HG03520 (cell line): ENCODE measurements at regions not wholly inside any gene's neighbourhood (a gene's known extent, or its start where the extent isn't known, plus 50 kb on each side); places are given as distances from the start of the nearest gene placed in this dataset.
"Not testable (repeated sequence)": the region's sequence is repeated elsewhere in the genome, so short reads cannot be mapped to it uniquely, and the experiment has no call there.

Source experiments
- ATAC-seq: cut with Tn5 transposase; IDR thresholded peaks from one replicate; pipeline ENCODE4 v1.9.1; 2021; ENCODE audit warnings: mild to moderate bottlenecking, moderate library complexity; ENCODE audit not compliant: unreplicated experiment

- ATAC-seq = no peak
Observed at GRCh38 chr21:35298757-35299156, 249.7 kb upstream of the RUNX1 start.

- no peak for ATAC-seq
Observed at GRCh38 chr21:35297665-35298064, 248.6 kb upstream of the RUNX1 start.

GRCh38 chr21:35294231-35294898, 245.3 kb upstream of the RUNX1 start:
- ATAC-seq = no peak

GRCh38 chr21:35291973-35292627, 243.0 kb upstream of the RUNX1 start:
- ATAC-seq = no peak

DNA sequence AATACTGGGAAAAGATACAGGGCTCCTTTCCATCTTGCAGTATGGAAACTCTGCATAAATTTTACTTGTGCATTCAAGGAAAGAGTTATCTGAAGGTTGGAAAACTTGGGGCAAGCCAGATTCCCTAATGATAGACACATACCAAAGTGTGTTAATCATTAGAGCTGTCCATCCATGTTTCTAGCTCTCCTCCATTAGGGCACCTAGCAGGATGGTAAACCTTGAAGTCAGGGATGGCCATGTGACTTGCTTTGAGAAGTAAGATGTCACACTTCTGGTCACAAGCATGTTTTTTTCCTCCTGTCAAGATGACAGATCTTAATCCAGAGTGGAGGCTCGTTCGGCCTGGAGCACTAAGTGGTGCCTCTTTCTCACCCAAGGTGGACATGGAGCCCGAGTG, 241.9 kb upstream of the RUNX1 start:
- no peak for ATAC-seq

DNA sequence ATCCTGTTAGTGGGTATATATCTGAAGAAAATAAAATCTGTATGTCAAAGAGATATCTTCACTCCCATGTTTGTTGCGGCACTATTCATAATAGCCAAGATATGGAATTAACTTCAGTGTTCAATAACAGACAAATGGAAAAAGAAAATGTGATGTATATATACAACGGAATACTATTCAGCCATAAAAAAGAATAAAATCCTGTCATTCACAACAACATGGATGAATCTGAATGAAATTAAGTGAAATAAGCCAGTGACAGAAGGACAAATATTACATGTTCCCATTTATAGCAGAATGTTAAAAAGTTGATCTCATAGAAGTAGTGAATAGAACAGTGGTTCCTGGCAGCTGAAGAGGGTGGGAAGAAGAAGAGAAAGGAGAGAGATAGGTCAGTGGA, 239.1 kb upstream of the RUNX1 start:
- ATAC-seq = no peak

- no peak for ATAC-seq
Observed at GRCh38 chr21:35284199-35284598, 235.1 kb upstream of the RUNX1 start.

GRCh38 chr21:35282944-35283343, 233.8 kb upstream of the RUNX1 start:
- no peak for ATAC-seq

GRCh38 chr21:35281956-35282355, 232.9 kb upstream of the RUNX1 start:
- ATAC-seq = no peak

DNA sequence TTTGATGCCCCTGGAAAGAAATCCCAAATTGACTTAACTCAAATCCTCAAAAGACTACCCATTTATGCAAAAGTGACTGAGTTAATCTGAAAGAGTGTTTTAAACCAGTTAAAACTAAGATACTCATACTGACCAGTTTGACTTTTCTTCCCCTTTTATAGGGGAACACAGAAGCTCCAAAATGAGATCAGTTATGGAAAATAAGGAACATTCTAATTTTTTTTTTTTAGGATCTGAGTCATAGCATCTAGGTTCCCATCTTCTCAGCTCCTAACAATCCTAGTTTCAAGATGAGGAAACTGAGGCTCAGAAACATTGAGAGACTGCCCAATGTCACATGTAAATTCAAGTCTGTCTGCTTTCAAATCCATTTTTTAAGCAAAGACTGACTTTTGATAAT, 231.1 kb upstream of the RUNX1 start:
- ATAC-seq = no peak

- no peak for ATAC-seq
Observed at GRCh38 chr21:35275776-35276175, 226.7 kb upstream of the RUNX1 start.

GRCh38 chr21:35274923-35275322, 225.8 kb upstream of the RUNX1 start:
- ATAC-seq = no peak

- no peak for ATAC-seq
Observed at GRCh38 chr21:35274090-35274489, 225.0 kb upstream of the RUNX1 start.

DNA sequence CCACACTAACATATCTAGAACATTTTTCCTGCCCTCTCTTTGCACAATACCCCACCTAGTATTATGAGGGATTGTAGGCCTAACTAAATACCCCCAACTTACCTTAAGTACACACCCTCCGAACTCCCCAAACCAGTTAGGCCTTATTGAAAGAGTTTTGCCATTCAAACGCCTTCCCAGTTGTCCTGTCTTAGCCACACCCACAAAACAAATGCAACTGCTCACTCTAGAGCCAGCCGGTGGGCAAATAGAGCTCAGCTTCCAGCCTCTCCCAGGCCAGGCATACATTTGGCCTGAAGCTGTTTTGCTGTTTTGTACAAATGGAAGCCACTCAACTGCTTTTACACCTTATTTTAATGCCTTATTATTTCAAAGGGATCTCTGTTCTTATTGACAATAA, 224.2 kb upstream of the RUNX1 start:
- ATAC-seq = no peak

GRCh38 chr21:35271344-35272118, 222.4 kb upstream of the RUNX1 start:
- ATAC-seq = not testable (repeated sequence)

- ATAC-seq = no peak
Observed at GRCh38 chr21:35268817-35269216, 219.7 kb upstream of the RUNX1 start.

- ATAC-seq = no peak
Observed at GRCh38 chr21:35268261-35268660, 219.2 kb upstream of the RUNX1 start.

DNA sequence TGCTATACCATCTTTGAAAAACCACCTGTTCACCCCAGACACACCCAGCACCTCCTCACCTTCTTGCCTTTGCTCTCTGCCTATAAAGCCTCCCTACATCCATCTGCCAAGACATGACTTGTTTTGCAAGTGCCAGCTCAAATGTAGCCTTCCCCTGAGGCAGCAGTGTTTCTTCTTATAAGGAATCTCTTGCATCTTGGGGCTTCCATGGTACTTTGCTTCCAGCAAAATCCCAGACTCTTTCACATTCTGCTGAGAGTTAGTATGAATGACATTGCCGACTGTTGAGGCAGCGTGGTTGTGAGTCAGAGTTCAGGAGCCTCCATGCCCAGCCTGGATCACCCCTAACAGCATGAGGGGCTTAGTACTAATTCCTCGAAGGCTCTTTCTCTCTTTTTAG, 217.4 kb upstream of the RUNX1 start:
- ATAC-seq = no peak

GRCh38 chr21:35265170-35265877, 216.2 kb upstream of the RUNX1 start:
- ATAC-seq = no peak

DNA sequence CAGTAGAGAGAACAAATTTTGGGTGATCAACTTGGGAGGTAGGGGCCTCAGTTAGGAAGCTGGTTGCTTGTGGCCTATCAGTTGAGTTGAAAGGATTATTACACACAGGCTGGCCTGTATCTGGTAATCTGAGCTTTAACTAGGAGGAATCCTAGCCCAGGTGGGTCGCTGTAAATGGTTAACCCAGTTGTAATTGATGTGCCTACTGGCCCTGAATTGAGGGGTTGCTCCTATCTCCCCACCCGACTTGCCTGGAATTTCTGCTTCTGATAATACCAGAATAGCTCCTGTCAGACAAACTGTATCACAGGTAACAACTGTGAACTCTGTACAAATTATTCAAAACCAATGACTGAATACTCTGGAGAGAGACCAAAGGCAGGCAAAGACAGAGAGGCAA, 210.4 kb upstream of the RUNX1 start:
- ATAC-seq = no peak

DNA sequence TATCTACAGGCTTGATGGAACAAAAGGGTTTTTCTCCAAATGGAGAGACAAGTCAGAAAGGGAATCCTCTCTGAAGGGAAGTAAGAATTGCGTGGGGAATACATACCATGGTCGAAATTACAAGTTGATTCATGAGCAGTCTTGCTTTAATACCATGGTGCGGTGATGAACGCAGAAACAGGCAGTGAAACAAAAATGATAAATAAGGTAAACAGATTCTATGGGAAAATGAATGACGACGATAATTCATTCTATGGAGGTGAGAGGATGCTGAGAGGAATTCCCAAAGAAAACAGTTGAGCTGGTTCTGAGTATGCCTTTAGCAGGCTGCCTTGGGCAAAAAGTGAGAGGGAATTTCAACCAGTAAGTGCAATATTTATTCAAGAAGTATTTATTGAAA, 209.4 kb upstream of the RUNX1 start:
- no peak for ATAC-seq
